Inflammatory macrophage treated with lipopolysaccharide for 4 hours (primary cell): ENCODE measurements at regions not wholly inside any gene's neighbourhood (a gene's known extent, or its start where the extent isn't known, plus 50 kb on each side); places are given as distances from the start of the nearest gene placed in this dataset.
"Not testable (repeated sequence)": the region's sequence is repeated elsewhere in the genome, so short reads cannot be mapped to it uniquely, and the experiment has no call there.

Experiments used
- DNase-seq: peaks from one replicate; pipeline ENCODE4 v3.0.0-alpha.2; 2020

DNA sequence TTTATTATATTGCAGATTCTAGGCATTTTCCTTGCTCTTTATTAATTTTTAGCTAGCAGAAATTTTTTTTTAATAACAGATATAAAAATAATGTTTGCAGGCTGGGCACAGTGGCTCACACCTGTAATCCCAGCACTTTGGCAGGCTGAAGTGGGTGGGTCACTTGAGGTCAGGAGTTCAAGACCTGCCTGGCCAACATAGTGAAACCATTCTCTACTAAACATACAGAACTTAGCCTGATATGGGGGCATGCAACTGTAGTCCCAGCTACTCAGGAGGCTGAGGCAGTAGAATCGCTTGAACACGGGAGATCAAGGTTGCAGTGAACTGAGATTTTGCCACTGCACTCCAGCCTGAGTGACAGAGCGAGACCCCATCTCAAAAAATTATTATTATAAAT, 304.6 kb upstream of the KCND2 start:
- DNase-seq, result not testable (repeated sequence)

DNA sequence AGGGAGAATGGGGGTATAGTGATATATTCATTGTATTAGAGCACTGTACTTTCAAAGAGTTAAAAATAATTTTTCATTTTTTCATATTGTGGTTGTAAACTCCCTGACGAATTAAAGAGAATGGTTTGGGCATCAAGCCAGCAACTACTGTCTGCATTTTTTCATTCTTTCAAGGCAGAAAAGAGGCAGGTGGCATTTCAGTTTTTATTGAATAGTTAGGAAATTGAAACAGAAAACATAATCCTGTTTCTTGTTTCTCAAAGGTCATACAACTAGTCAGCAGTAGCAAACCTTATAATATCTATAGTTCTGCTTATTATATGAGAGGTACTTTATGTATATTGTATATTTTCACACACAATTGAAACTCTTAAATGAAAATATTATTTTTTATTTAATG, 303.9 kb upstream of the KCND2 start:
- no peak for DNase-seq

DNA sequence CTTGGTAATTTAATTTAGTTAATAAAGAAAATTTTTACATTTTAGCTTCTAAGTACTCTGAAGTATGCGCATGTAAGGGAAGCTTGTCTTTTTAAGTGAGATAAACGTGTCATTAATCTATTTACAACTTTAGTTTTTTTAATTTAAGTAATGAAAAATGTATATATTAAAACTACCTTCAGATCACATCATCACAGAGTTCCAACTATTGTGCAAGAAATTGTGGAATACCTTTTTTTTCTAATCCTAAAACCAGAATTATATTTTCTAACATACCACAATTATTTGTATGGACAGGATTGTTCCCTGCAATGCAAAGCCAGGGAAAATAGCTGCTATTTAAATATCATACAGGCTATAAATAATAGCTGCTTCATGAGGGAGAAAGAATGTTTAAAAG, 303.2 kb upstream of the KCND2 start:
- no peak for DNase-seq

DNA sequence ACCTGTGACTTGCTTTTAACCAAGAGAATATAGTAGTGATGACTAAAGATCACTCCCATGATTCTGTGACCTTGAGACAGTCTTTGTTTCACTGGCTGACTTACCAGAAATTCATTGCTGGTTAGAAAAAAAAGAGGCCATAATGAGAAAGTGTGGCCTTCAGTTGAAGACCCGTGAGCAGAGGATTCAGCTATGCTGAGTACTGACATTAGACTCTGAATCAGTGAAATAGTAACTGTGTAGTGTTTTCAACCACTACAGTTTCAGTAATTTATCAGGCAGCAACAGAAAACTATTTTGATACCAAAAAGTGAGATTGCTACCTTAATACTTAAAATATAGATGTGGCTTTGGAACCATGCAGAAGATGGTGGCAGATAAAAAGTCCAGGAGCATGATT, 298.0 kb upstream of the KCND2 start:
- no peak for DNase-seq

DNA sequence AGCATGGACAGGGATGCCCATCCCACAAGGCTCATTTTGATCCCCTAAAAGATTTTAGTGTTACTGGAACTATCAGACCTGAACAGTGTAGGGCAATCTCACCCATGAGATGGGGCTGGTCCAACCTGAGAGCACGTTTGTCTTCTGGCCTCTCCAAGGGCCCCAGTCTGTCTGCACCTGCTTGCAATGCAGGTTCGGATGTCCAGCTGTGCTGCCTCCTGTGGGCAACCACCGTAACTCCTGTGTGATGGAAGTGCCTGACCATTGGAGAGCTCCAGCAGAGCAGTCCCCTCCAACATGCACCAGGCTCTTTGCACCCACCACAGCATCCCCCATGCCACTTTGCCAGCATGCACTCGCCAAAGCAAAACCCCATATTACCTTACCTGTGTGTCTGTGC, 290.1 kb upstream of the KCND2 start:
- DNase-seq, result no peak

DNA sequence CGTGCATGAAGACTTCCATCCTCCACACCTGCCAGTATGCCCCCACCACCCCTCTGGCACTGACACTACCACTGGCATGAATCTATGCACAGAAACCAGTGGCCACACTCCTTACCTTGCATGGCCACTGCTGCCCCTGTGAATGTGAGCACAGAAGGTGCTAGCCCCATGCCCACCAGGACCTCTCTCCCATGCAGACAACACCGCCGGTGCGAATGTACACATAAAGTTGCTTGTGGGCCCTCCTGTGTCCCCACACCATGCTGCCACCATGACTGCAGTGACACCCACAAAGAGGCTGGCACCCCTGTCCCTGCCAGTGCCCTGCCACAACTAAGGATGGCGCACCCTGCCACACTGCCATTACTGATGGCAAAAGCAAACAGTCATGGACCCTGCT, 289.5 kb upstream of the KCND2 start:
- DNase-seq, result no peak

DNA sequence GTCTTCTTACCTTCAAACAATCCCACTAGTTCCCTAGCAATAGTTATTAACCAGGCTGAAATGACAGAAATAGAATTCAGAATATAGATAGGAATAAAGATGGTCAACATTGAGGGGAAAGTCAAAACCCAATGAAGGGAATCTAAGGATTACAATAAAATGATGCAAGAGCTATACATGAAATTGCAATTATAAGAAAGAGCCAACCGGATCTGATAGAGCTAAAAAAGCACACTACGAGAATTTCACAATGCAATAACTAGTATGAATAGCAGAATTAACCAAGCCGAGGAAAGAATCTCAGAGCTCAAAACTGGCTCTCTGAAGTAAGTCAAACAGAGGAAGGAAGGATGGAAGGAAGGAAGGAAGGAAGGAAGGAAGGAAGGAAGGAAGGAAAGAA, 288.7 kb upstream of the KCND2 start:
- DNase-seq, result no peak

DNA sequence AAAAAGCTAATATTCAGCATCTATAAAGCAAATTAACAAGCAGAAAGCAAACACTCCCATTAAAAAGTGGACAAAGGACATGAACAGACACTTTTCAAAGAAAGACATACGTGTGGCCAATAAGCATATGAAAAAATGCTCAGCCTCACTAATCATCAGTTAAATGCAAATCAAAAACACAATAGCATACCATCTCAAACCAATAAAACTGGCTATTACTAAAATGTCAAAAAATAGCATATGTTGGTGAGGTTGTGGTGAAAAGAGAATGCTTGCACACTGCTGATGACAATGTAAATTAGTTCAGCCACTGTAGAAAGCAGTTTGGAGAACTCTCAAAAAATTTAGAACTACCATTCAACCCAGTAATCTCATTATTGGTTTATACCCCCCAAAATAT, 284.6 kb upstream of the KCND2 start:
- no peak for DNase-seq

DNA sequence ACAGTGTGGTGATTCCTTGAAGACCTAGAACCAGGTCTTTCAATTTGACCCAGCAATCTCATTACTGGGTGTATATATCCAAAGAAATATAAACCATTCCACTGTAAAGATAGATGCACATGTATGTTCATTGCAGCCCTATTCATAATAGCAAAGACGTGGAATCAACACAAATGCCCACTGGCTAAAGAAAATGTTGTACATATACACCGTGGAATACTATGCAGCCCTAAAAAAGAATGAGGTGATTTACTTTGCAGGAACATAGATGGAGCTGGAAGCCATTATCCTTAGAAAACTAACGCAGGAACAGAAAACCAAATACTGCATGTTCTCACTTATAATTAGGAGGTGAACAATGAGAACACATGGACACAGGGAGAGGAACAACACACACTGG, 278.0 kb upstream of the KCND2 start:
- no peak for DNase-seq

DNA sequence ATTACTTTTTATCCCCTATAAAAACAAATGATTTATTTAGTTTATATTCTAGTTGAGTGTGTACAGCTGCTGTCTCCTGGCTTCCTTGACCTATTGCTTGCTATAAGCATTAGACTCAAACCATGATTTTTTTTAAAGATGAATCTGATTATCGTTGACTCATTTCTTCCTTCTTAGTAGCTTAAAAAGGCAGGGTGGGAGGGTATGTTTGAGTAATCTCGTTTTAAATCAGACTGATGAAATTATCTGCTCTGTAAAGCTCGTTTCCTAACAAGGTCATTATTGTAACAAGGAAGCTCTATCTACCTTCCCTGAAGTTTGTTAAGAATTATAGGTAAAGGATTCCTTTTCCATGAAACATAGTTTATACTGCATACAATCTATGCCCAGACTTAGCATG, 276.3 kb upstream of the KCND2 start:
- DNase-seq, result no peak

DNA sequence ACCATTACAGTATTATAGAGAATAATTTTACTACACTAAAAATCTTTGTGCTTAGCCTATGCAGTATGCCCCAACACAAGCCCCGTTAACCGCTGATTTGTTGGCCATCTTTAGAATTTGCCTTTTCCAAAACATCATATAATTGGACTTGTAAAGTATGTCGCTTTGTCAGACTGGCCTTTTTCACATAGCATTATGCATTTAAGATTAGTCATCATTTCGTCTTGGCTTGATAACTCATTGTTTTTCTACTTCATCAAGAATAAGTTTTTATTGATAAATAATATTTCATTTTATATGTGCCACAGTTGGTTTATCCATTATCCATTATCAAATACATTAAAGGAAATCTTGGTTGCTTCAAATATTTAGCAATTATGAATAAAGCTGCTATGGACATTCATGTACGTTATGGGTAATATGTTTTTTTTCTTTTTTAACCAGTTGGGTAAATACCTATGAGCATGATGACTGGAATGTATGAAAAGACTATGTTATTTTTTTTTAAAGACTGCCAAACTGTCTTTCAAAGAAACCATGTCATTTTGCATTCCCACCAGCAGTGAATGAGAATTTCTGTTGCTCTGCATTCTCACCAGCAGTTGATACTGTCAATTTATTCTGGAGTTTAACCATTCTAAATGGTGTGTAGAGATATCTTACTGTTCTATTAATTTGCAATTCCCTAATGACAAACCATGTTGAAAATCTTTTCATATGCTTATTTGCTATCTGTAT, 273.1 kb upstream of the KCND2 start:
- no peak for DNase-seq

DNA sequence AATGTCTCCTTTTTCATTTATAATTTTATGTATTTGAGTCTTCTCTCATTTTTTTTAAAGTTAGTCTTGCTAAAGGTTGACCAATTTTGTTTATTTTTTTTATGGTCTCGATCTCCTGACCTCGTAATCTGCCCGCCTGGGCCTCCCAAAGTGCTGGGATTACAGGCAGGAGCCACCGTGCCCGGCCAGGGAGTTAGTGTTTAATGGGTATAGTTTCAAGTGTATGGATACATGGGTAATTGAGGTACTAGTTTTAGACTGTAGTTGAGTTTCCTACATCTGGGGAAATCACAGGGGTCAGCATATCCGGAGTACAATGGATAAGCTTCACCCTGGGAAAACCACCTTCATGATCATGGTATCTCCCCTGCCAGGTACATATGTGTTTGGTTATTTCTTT, 267.3 kb upstream of the KCND2 start:
- no peak for DNase-seq

DNA sequence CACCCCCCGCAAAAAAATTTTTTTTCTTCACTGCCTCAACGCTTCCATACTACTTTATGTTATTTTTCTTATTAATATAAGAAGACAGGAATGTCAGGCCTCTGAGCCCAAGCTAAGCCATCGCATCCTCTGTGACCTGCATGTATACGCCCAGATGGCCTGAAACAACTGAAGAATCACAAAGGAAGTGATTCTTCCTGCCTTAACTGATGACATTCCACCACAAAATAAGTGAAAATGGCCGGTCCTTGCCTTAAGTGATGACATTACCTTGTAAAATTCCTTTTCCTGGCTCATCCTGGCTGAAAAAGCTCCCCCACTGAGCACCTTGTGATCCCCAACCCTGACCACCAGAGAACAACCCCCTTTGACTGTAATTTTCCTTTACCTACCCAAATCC, 258.7 kb upstream of the KCND2 start:
- DNase-seq, result not testable (repeated sequence)

DNA sequence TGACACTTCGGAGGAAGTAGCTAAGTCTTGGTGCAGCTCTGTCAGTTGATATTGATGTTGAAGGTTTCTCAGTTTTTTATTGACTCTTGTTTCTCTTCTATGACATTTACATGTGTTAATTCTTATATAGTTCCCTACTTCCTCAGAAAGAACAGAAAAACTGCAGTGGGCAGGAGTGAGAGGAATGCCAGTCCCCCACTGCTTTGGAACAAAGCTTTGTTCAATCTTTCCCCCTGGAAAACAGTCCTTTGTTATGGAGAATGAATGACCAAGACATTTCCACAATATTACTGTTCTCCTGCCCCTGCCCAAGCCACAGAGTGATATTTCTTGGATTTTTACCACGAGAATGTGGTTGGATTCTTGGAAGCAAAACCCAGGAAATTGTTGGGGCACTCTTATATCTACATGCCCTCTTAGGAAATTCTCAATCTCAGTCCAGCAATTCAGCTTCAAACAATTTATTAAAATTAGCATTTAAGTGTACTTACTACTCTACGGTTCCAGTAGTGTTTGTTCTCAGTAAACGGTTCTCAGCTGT, 258.0 kb upstream of the KCND2 start:
- no peak for DNase-seq

DNA sequence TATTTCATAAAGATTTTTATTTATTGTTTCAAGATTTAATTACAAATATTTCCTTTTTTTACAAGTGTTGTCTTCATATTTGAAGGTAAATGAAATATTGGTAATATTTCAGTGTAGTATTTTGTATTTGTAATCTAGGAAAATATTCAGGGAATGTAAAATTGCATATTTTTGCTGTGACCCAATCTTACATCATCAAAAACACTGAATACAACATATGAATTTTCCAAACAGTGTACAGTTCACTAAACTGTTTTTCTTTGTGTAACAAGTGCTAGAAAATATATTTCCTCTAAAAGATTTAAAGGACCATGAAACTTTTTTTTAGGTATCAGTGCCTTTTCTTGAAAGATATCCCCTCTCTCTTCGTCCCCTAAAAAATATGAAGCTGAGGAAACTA, 251.9 kb upstream of the KCND2 start:
- no peak for DNase-seq

DNA sequence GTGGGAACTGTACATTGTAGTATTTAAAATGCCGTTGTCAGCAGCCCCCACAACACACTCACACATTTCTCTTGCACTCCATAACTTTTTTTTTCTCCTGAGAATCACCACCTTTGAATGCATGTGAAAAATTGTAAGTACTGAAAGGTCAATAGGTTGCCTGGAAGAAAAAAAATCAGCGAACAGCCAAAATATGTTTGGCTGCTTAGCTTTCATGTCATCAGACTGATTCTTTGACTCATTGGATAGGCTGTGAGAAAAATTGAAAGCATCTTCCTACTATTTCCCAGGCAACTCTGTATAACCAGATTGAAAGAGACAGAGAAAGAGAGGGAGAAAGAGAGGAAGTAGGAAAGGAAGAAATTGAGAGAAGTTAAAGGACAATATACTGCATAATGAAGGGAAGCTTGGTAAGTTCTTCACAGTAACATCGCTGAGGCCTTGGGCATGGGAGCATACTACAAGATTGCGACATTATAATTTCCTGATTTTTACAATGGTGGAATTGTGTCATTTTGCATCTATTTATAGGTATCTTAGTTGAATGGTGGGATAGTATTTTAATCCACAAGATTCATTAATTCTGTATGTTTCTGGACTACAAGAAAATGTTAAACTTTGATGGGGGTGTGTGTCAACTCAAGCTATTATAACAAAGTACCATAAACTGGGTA, 249.3 kb upstream of the KCND2 start:
- DNase-seq, result no peak

DNA sequence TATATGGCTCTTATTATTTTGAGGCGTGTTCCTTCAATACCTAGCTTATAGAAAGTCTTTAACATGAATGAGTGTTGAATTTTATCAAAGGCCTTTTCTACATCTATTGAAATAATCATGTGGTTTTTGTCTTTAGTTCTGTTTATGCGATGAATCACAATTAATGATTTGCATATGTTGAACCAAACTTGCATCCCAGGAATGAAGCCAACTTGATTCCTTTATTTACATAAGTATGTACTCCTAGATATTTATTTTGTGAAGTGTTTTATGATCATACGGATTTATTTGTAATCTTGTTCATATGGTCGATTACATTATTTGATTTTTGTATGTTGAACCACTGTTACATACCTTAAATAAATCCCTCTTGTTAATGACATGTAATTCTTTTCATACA, 244.3 kb upstream of the KCND2 start:
- DNase-seq, result no peak

DNA sequence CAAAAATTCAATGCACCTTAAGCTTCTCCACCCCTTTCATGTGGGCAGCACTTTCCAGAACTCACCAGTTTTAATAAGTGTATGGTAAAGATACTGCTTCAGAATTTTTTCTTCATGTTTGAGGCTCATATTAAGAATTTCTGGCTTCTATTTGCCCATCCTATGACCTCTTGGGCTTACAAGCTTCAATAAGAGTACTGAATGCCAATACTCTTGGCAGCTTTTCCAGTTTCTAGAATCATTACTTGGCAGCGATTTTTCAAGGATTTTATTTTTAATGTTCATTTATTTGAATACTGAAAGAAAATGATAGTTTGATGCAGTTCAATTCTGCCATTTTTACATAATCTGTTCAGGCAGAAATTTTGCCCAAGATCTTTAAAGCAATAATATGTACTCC, 242.1 kb upstream of the KCND2 start:
- no peak for DNase-seq

DNA sequence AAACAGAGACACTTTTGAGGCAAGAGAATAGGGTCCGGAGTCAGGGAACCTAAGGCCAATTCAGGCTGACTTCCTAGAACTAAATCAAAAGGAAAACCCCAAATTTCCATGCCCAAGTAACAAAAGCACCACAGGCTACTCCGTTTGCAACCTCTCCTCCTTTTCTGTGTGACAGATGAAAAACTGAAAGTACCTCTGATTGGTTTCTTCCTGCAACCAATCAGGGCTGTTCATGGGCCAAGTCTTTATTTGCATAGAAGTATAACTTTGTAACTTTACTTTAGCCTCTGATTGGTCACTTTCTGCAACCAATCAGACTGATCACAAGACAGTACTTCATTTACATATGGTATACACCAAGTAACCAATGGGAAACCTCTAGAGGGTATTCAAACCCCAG, 239.9 kb upstream of the KCND2 start:
- no peak for DNase-seq

DNA sequence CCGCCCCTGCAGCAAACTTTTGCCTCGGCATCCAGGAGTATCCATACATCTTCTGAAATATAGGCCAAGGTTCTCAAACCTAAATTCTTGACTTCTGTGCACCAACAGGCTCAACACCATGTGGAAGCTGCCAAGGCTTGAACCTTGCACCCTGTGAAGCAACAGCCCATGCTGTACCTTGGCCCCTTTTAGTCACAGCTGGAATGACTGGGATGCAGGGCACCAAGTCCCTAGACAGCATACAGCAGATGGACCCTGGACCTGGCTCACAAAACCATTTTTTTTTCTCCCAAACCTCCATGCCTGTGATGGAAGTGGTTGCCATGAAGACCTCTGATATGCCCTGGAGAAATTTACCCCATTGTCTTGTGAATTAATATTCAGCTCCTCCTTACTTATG, 233.8 kb upstream of the KCND2 start:
- DNase-seq, result no peak

DNA sequence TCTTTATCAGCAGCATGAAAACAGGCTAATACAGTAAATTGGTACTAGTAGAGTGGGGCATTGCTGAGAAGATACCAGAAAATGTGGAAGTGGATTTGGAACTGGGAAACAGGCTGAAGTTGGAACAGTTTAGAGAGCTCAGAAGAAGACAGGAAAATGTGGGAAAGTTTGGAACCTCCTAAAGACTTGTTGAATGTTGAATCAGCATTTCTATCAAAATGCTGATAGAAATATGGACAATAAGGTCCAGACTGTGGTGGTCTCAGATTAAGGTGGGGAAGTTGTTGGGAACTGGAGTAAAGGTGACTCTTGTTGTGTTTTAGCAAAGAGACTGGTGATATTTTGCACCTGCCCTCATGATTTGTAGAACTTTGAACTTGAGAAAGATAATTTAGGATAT, 231.2 kb upstream of the KCND2 start:
- DNase-seq, result no peak

DNA sequence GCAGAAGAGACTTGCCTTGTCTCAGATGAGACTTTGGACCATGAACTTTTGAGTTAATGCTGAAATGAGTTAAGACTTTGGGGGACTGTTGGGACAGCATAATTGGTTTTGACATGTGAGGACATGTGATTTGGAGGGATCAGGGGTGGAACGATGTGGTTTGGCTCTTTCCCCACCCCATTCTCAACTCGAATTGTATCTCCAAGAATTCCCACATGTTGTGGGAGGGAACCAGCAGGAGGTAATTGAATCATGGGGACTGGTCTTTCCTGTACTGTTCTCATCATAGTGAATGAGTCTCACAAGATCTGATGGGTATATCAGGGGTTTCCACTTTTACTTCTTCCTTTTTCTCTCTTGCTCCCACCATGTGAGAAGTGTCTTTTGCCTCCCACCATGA, 229.7 kb upstream of the KCND2 start:
- no peak for DNase-seq

DNA sequence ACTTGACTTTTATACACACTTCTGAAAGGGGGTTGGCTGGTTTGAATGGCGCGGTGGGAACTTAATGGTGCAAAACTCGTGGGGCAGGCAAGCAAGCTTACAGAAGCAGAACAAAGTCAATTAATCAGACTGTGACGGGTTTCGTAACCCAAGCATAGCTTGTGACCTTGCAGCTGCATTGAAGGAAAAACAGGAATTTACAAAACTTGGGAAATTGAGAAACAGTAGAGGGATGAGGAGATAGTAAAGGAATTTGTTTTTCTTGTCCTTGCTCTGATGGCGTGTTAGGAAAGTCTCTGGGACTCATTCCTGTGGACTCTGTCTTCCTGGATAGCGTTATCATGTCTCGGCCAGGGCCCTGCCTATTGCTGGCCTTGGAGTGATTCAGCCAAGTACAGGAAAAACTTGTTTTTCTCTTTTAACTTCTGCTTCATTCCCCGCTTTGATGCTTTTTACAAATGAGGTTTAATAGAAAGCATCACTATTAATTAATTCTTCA, 220.0 kb upstream of the KCND2 start:
- DNase-seq, result no peak

DNA sequence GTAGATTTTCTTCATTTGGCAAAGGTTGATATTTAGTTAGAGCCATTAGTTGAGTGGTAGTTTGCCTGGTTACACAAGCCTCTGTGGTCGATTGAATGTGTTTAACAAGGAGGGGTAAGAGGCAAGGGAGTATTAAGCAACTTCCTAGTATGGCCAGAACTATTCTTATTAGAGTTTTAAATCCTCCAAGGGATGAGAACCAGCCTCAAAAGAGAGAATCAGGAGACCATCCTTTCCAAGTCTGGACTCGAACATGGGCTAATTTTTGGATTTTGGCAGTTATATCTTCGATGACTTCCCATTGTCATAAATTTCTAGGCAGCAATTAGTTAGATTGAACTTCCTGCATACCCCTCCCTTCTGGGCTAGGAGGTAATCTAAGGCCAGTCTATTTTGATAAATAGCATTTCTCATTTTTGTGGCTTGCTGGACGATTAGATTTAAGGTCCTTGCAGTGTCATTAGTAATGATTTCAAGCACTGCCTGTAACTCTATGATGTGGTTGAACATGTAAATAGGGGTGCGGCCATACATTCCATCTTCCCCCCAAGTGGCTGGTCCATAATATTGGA, 219.5 kb upstream of the KCND2 start:
- no peak for DNase-seq
